Gastrocnemius medialis (tissue), 4 donors: ENCODE measurements at regions not wholly inside any gene's neighbourhood (a gene's known extent, or its start where the extent isn't known, plus 50 kb on each side); places are given as distances from the start of the nearest gene placed in this dataset.

ENCODE experiments used
- ATAC-seq, 2 donors: fragments of 150-250 bp; one replicate each; pipeline ENCODE4 v1.9.1; 2016
- DNase-seq, 2 donors: peaks; one replicate each; pipeline ENCODE4 v3.0.0-alpha.2; 2019
- H3K27ac ChIP-seq, 4 donors: fragments of 200-600 bp; sonication (generic); 1 replicate in 1 of 4; 2 replicates in 3 of 4; pipeline ENCODE4 v1.5.1; 2016 to 2018; ENCODE audit warnings: mild to moderate bottlenecking in 2 of 4, moderate library complexity in 1 of 4
- H3K27me3 ChIP-seq, 3 donors: fragments of 200-600 bp; sonication (generic) in 2 of 3; 1 replicate in 1 of 3; 2 replicates in 2 of 3; pipeline versions ENCODE4 v1.5.1 to v1.6.0; 2016 to 2019; ENCODE audit warnings: mild to moderate bottlenecking in 1 of 3, moderate library complexity in 1 of 3
- H3K36me3 ChIP-seq, 2 donors: fragments of 200-600 bp; sonication (generic) in 1 of 2; one replicate each; pipeline ENCODE4 v1.5.1; 2017 to 2018
- H3K4me1 ChIP-seq, 2 donors: fragments of 200-600 bp; sonication (generic) in 1 of 2; one replicate each; pipeline ENCODE4 v1.5.1; 2016 to 2017; ENCODE audit warnings: mild to moderate bottlenecking in 2 of 2
- H3K4me3 ChIP-seq, 4 donors: fragments of 200-600 bp; sonication (generic) in 3 of 4; 1 replicate in 1 of 4; 2 replicates in 3 of 4; pipeline ENCODE4 v1.5.1; 2016 to 2019; ENCODE audit warnings: mild to moderate bottlenecking in 2 of 4
- H3K9me3 ChIP-seq, 3 donors: fragments of 200-600 bp; sonication (generic) in 2 of 3; 1 replicate in 1 of 3; 2 replicates in 2 of 3; pipeline ENCODE4 v1.5.1; 2016 to 2019
- CTCF ChIP-seq, 5 experiments: fragments of 450-650 bp in 3 of 5; fragments of 200-600 bp in 2 of 5; sonication (generic) in 2 of 5; IDR thresholded peaks in 4 of 5; conservative IDR thresholded peaks in 1 of 5; 1 replicate in 4 of 5; 2 replicates in 1 of 5; pipeline ENCODE4 v1.5.1; 2016 to 2019; ENCODE audit warnings: antibody characterized with exemption in 5 of 5, mild to moderate bottlenecking in 3 of 5, moderate library complexity in 3 of 5
- POLR2A ChIP-seq, 2 donors: fragments of 450-650 bp; IDR thresholded peaks; one replicate each; pipeline ENCODE4 v1.6.1; 2017; ENCODE audit warnings: antibody characterized with exemption in 2 of 2, mild to moderate bottlenecking in 2 of 2, moderate library complexity in 2 of 2
- in situ Hi-C, 4 donors: fragments of 200-750 bp; cut with MboI; loops; one replicate each; pipeline versions ENCODE4 v1.15.0 to v1.8.0; 2017; ENCODE audit warnings: low sequenced_read_pairs in 4 of 4
- intact Hi-C: fragments of 100-400 bp; cut with DNase I; formaldehyde crosslinking; loops from one replicate; pipeline ENCODE4 v1.15.1; 2023; ENCODE audit warnings: low total_unique reads

- TF ChIP-seq CTCF (IDR thresholded peaks at IDR 0.05 in 4 of 5, conservative IDR thresholded peaks at IDR 0.05 in 1 of 5) (no peak), POLR2A (IDR thresholded peaks at IDR 0.05) (no peak)
- no peak overlapping the region for H3K4me3 ChIP-seq
- in situ Hi-C loops, result no loop called here
- H3K36me3 ChIP-seq, result no peaks in the 10 kb centered on the region
- no peaks in the 10 kb centered on the region for H3K9me3 ChIP-seq
- DNase-seq (no peak), ATAC-seq (no peak)
- H3K4me1 ChIP-seq, result no peaks in the 10 kb centered on the region
- intact Hi-C loops, result no loop called here
- H3K27me3 ChIP-seq, result no peaks in the 10 kb centered on the region
- H3K27ac ChIP-seq, result no peak overlapping the region
These were observed 733.9 kb upstream of the KLHL1 start for GRCh38 chr13:70842062-70842644.

GRCh38 chr13:70841240-70842061, 733.2 kb upstream of the KLHL1 start:
- ATAC-seq (no peak), DNase-seq (no peak)
- TF ChIP-seq POLR2A (IDR thresholded peaks at IDR 0.05), result no peak
- TF ChIP-seq CTCF (IDR thresholded peaks at IDR 0.05 in 4 of 5, conservative IDR thresholded peaks at IDR 0.05 in 1 of 5), result no peak
- no peak overlapping the region for H3K4me3 ChIP-seq
- H3K27ac ChIP-seq, result no peak overlapping the region
- no peaks in the 10 kb centered on the region for H3K27me3 ChIP-seq
- H3K4me1 ChIP-seq, result no peaks in the 10 kb centered on the region
- no peaks in the 10 kb centered on the region for H3K36me3 ChIP-seq
- no peaks in the 10 kb centered on the region for H3K9me3 ChIP-seq
- intact Hi-C loops, result no loop called here
- in situ Hi-C loops, result no loop called here

- in situ Hi-C loops, result no loop called here
- TF ChIP-seq CTCF (IDR thresholded peaks at IDR 0.05 in 4 of 5, conservative IDR thresholded peaks at IDR 0.05 in 1 of 5), result no peak
- TF ChIP-seq POLR2A (IDR thresholded peaks at IDR 0.05), result no peak
These were observed 727.1 kb upstream of the KLHL1 start for GRCh38 chr13:70835371-70835770.

GRCh38 chr13:70829748-70830147, 721.5 kb upstream of the KLHL1 start:
- Histone ChIP-seq H3K36me3 (no peaks in the 10 kb centered on the region), H3K27me3 (no peaks in the 10 kb centered on the region), H3K9me3 (no peaks in the 10 kb centered on the region), H3K4me1 (no peaks in the 10 kb centered on the region), H3K27ac (no peak overlapping the region), H3K4me3 (no peak overlapping the region)
- in situ Hi-C loops (no loop called here), intact Hi-C loops (no loop called here)
- no peak for TF ChIP-seq POLR2A (IDR thresholded peaks at IDR 0.05)
- no peak for TF ChIP-seq CTCF (IDR thresholded peaks at IDR 0.05 in 4 of 5, conservative IDR thresholded peaks at IDR 0.05 in 1 of 5)
- ATAC-seq (no peak), DNase-seq (no peak)

More at GRCh38 chr13:70835371-70835770, 727.1 kb upstream of the KLHL1 start:
- DNase-seq (no peak), ATAC-seq (no peak)
- Histone ChIP-seq H3K36me3 (no peaks in the 10 kb centered on the region), H3K4me3 (no peak overlapping the region), H3K27me3 (no peaks in the 10 kb centered on the region), H3K4me1 (no peaks in the 10 kb centered on the region), H3K9me3 (no peaks in the 10 kb centered on the region), H3K27ac (no peak overlapping the region)
- intact Hi-C loops, result no loop called here
